ENCODE measurements at regions not wholly inside any gene's neighbourhood (a gene's known extent, or its start where the extent isn't known, plus 50 kb on each side); places are given as distances from the start of the nearest gene placed in this dataset.
"Not testable (repeated sequence)": the region's sequence is repeated elsewhere in the genome, so short reads cannot be mapped to it uniquely, and the experiment has no call there.

GRCh38 chr16:87207509-87207908, 109.7 kb downstream of the C16orf95 start:
- Histone ChIP-seq H3K27me3 (peaks cover 0 to 6% (median 0%) of the 10 kb centered on the region in 9 donors), H3K4me1 (peaks cover 0 to 12% (median 2%) of the 10 kb centered on the region in 12 donors), H3K27ac (peak overlapping the region in 10 of 12 donors; percentile 38 to 71 (median 52)), H3K9me3 (no peaks in the 10 kb centered on the region), H3K4me3 (no peak overlapping the region), H3K36me3 (no peaks in the 10 kb centered on the region)
- ATAC-seq: peak; percentile 48 to 84 (median 71)
- 60 to 68% (median 63%) methylated on average over 7 of the region's 7 CpGs for WGBS, 4 donors
- intact Hi-C loops (cut with DNase I): loop anchor here in 3 of 10 donors (5.0 to 10.0 kb wide), 2 partner anchors 67 to 70 kb away; no protein-coding TSS in a partner anchor
- peak in 1 of 5 donors; percentile 40 for DNase-seq
- TF ChIP-seq CTCF (IDR thresholded peaks at IDR 0.05) (no peak), POLR2A (IDR thresholded peaks at IDR 0.05) (no peak)

GRCh38 chr16:87207965-87208364, 109.2 kb downstream of the C16orf95 start:
- no peak for DNase-seq
- Histone ChIP-seq H3K27ac (peak overlapping the region in 10 of 12 donors; percentile 38 to 71 (median 52)), H3K4me3 (no peak overlapping the region), H3K9me3 (no peaks in the 10 kb centered on the region), H3K27me3 (peaks cover 0 to 6% (median 0%) of the 10 kb centered on the region in 9 donors), H3K36me3 (no peaks in the 10 kb centered on the region), H3K4me1 (peaks cover 0 to 12% (median 2%) of the 10 kb centered on the region in 12 donors)
- intact Hi-C loops (cut with DNase I): loop anchor here in 3 of 10 donors (5.0 to 10.0 kb wide), 2 partner anchors 67 to 69 kb away; no protein-coding TSS in a partner anchor
- WGBS, 4 donors: 34 to 64% (median 51%) methylated on average over 3 of the region's 3 CpGs
- peak in 3 of 4 donors; percentile 18 to 50 (median 42) for ATAC-seq
- TF ChIP-seq CTCF (IDR thresholded peaks at IDR 0.05) (no peak), POLR2A (IDR thresholded peaks at IDR 0.05) (no peak)

- H3K27me3 ChIP-seq, H3K27ac ChIP-seq, H3K36me3 ChIP-seq, DNase-seq, ATAC-seq, H3K4me3 ChIP-seq, H3K9me3 ChIP-seq: not testable (repeated sequence)
- WGBS, 4 donors: 92 to 98% (median 96%) methylated on average over 5 of the region's 5 CpGs
- intact Hi-C loops (cut with DNase I): loop anchor here in 3 of 10 donors (5.0 to 10.0 kb wide), 2 partner anchors 66 to 68 kb away; no protein-coding TSS in a partner anchor
- H3K4me1 ChIP-seq: peaks cover 0 to 12% (median 0%) of the 10 kb centered on the region in 12 donors
Measured at GRCh38 chr16:87208968-87209367, 108.2 kb downstream of the C16orf95 start.

GRCh38 chr16:87209808-87210512, 107.2 kb downstream of the C16orf95 start:
- Histone ChIP-seq H3K27me3 (no peaks in the 10 kb centered on the region), H3K4me1 (peaks cover 0 to 12% (median 0%) of the 10 kb centered on the region in 12 donors), H3K27ac (no peak overlapping the region), H3K36me3 (no peaks in the 10 kb centered on the region), H3K9me3 (no peaks in the 10 kb centered on the region), H3K4me3 (no peak overlapping the region)
- TF ChIP-seq POLR2A (IDR thresholded peaks at IDR 0.05) (no peak), CTCF (IDR thresholded peaks at IDR 0.05) (no peak)
- 94 to 99% (median 96%) methylated on average over 2 of the region's 2 CpGs for WGBS, 4 donors
- intact Hi-C loops (cut with DNase I): loop anchor here in 3 of 10 donors (5.0 to 10.0 kb wide), 2 partner anchors 65 to 67 kb away; no protein-coding TSS in a partner anchor
- no peak for DNase-seq
- no peak for ATAC-seq

Data from heart left ventricle (tissue), 16 donors.